SK-MEL-5 (cell line): ENCODE measurements at regions not wholly inside any gene's neighbourhood (a gene's known extent, or its start where the extent isn't known, plus 50 kb on each side); places are given as distances from the start of the nearest gene placed in this dataset.

Experiments
- DNase-seq: peaks from one replicate; pipeline ENCODE4 v3.0.0-alpha.2; 2016; ENCODE audit warnings: low read depth, low spot score
- in situ Hi-C: cut with HindIII; loops from 2 replicates; pipeline ENCODE4 v1.10.0; 2016; ENCODE audit warnings: low sequenced_read_pairs, high pct_unique_total_duplicates, low pct_unique_long_range_greater_than_20kb
- small RNA-seq, 2 experiments: library from RNA; depleted of rRNA; stranded (forward); fragments of <200 nt; gene quantifications; one replicate each; pipeline ENCODE3, GENCODE V24; 2014

- peak; percentile 37 for DNase-seq
- in situ Hi-C loops: no loop called here
Measured at GRCh38 chr11:43585877-43586608, 94.5 kb upstream of the HSD17B12 start.

DNA sequence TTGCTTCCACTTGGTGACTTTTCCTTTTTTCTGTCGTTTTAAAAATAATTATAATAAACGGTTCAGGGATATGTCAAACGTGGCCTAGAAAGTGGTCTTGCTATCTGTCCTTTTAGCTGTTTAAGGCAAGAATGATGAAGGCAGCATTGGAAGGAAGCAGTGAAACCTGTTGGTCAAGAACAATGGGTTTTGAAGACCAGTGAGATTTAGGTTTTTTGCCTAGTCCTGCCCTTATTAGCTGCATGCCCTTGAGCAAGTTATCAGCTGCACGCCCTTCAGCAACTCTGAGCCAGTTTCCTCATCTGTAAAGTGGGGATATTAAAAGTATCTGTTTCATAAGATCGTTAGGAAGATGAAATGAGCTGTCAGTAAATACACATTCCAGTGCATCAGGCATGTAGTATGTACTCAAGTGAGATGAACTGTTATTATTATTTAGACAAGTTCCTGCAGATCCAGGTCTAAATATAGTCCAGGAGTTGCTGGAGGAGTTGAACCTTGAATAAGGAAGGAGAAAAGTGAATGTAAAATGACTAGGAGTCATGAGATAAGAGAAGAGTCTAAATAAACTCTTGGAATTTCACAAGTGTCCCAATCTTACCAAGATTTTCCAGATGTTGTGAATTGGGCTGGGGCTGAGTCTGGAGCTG is 90.8 kb upstream of the HSD17B12 start:
- in situ Hi-C loops: no loop called here

DNA sequence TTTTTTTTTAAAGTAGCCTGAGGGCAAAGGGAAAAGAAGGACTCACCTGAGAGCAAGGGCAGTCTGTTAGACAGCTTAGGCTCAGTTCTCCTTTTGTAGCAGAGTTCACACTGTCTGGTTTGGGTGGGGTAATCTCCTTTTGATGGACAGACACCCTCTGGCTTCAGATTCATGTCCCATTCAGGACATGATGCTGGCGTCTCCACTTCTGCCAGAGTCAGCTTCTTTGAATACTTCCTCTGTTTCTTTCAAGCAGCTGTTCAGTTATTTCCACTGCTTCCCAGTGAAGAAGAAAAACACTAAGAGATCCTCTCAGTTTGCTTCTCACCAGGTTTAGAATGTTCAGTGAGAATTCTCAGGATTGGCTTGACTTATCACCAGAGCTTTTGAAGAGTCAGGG is 79.0 kb upstream of the HSD17B12 start:
- DNase-seq: no peak
- in situ Hi-C loops: no loop called here

More for the DNA sequence above, 90.8 kb upstream of the HSD17B12 start:
- no peak for DNase-seq

GRCh38 chr11:43602670-43603069 is 77.9 kb upstream of the HSD17B12 start:
- in situ Hi-C loops: no loop called here
- DNase-seq: no peak

DNA sequence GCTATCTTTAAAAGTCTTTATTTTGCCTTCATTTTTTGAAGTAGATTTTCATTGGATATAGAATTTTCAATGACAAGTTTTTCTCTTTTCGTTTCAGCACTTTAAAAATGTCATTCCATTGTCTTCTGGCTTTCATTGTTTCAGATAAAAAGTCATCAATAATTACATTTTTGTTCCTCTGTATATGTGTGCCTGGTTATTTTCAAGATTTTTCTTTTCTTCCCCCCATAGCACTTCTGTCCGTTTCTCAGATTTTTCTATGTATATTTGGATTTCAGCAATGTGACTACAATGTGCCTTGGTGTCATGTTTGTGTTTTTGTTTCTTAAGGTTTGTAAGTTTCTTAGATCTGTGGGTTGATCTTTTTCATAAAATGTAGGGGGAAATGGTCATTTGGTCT is 66.3 kb upstream of the HSD17B12 start:
- in situ Hi-C loops: no loop called here
- no peak for DNase-seq

- in situ Hi-C loops: no loop called here
- no peak for DNase-seq
Measured at GRCh38 chr11:43619863-43620505, 60.6 kb upstream of the HSD17B12 start.

- in situ Hi-C loops: no loop called here
Measured at GRCh38 chr11:43626798-43627197, 53.7 kb upstream of the HSD17B12 start.

More at GRCh38 chr11:43626798-43627197, 53.7 kb upstream of the HSD17B12 start:
- DNase-seq: no peak

Small RNAs in the stretch of these regions (small RNA-seq; reads per million reads assigned to genes)
- gene MIR129-2 (0 reads per million in 2 experiments), gene MIR670 (0 to 0.05 reads per million in 2 experiments)
